HepG2 (cell line): ENCODE measurements at regions not wholly inside any gene's neighbourhood (a gene's known extent, or its start where the extent isn't known, plus 50 kb on each side); places are given as distances from the start of the nearest gene placed in this dataset.

ENCODE experiments used
- ATAC-seq: fragments of 200-7000 bp; cut with Tn5 transposase; 3 replicates; pipeline ENCODE4 v1.9.1; 2020; ENCODE audit warnings: mild to moderate bottlenecking, moderate library complexity
- BruUV-seq: library from RNA; stranded (reverse); fragments of 400-500 nt; replicated peaks from 2 replicates; lab custom pipeline; 2021; lab: Mats Ljungman, UMichigan
- CTCF ChIA-PET: fragments of 300-600 bp; formaldehyde crosslinking; extraction: SDS; loops from one replicate; lab custom pipeline; 2021; ENCODE audit warnings: low total read pairs, inconsistent platforms, low intra/inter-chr PET ratio; lab: Yijun Ruan, JAX
- POLR2A ChIA-PET: fragments of 350-600 bp; sonication (Branson Sonifier 250); formaldehyde crosslinking; loops from one replicate; lab custom pipeline; 2020; ENCODE audit warnings: antibody characterized with exemption, inconsistent platforms; lab: Yijun Ruan, JAX
- DNase-seq: peaks from one replicate; pipeline ENCODE4 v3.0.0-alpha.2; 2015; ENCODE audit warnings: low spot score
- FAIRE-seq: peaks from 3 replicates; lab custom pipeline; 2011; peaks lifted over from hg19 to GRCh38; lab: Jason Lieb, UNC
- H2AFZ ChIP-seq: one replicate; pipeline ENCODE4 v1.6.1; 2011; ENCODE audit warnings: low read length, inconsistent platforms
- H3K27ac ChIP-seq: fragments of 300-600 bp; 3 replicates; pipeline ENCODE4 v1.8.0; 2011; ENCODE audit warnings: mixed run types, mild to moderate bottlenecking, mixed read lengths, low read length, inconsistent platforms; ENCODE audit not compliant: insufficient read depth; ENCODE audit errors: extremely low read length
- H3K27me3 ChIP-seq, 2 experiments: fragments of 200-600 bp in 1 of 2; 2 replicates in 1 of 2; 3 replicates in 1 of 2; pipeline versions ENCODE4 v1.6.0 to v1.8.0; 2011; ENCODE audit warnings: low read length in 2 of 2, mild to moderate bottlenecking in 2 of 2, moderate library complexity in 2 of 2, inconsistent platforms in 1 of 2; ENCODE audit not compliant: insufficient read depth in 2 of 2, control insufficient read depth in 1 of 2
- H3K36me3 ChIP-seq, 2 experiments: fragments of 200-600 bp in 1 of 2; replicated peaks in 1 of 2; 2 replicates in 1 of 2; 3 replicates in 1 of 2; pipeline versions ENCODE4 v1.5.1 to v1.8.0; 2011; ENCODE audit warnings: low read length in 2 of 2, inconsistent platforms in 1 of 2; ENCODE audit not compliant: insufficient read depth in 2 of 2, control insufficient read depth in 1 of 2
- H3K4me1 ChIP-seq: 2 replicates; pipeline ENCODE4 v1.5.1; 2012; ENCODE audit warnings: low read length, inconsistent platforms; ENCODE audit not compliant: insufficient read depth
- H3K4me2 ChIP-seq: 2 replicates; pipeline ENCODE4 v1.6.0; 2011; ENCODE audit warnings: low read depth, low read length, inconsistent platforms
- H3K4me3 ChIP-seq, 3 experiments: fragments of 200-600 bp in 1 of 3; sonication (generic), shearing (Covaris generic) in 1 of 3; replicated peaks in 1 of 3; 2 replicates each; pipeline ENCODE4 v1.5.1; 2011 to 2016; ENCODE audit warnings: low read length in 3 of 3, inconsistent platforms in 2 of 3, low read depth in 2 of 3, mild to moderate bottlenecking in 2 of 3, control low read depth in 1 of 3, mixed read lengths in 1 of 3; ENCODE audit not compliant: insufficient read depth in 1 of 3
- H3K79me2 ChIP-seq: one replicate; pipeline ENCODE4 v1.6.1; 2011; ENCODE audit warnings: low read length, inconsistent platforms; ENCODE audit not compliant: insufficient read depth
- H3K9ac ChIP-seq: 2 replicates; pipeline ENCODE4 v1.6.0; 2011; ENCODE audit warnings: mild to moderate bottlenecking, low read depth, low read length, inconsistent platforms; ENCODE audit not compliant: insufficient read depth
- H3K9me3 ChIP-seq: 2 replicates; pipeline ENCODE4 v1.5.1; 2012; ENCODE audit warnings: mild to moderate bottlenecking, low read length
- H4K20me1 ChIP-seq: 2 replicates; pipeline ENCODE4 v1.6.0; 2011; ENCODE audit warnings: inconsistent platforms, mild to moderate bottlenecking, low read length, moderate library complexity; ENCODE audit not compliant: insufficient read depth
- EZH2 ChIP-seq: conservative IDR thresholded peaks from 2 replicates; pipeline ENCODE4 v1.6.1; 2012; ENCODE audit warnings: mild to moderate bottlenecking, low read depth, low read length, moderate library complexity
- HNRNPLL ChIP-seq: fragments of 200-400 bp; formaldehyde crosslinking; IDR thresholded peaks from 2 replicates; pipeline ENCODE4 v1.6.1; 2017; ENCODE audit warnings: mild to moderate bottlenecking, low read depth, low read length; ENCODE audit not compliant: poor library complexity, severe bottlenecking
- PHF20 ChIP-seq: sonication (generic); formaldehyde crosslinking; IDR thresholded peaks from 2 replicates; pipeline ENCODE4 v1.5.0; 2020; ENCODE audit warnings: mild to moderate bottlenecking, missing genetic modification reagents
- SALL1 ChIP-seq: sonication (generic); formaldehyde crosslinking; IDR thresholded peaks from 2 replicates; pipeline ENCODE4 v1.8.0; 2022; ENCODE audit warnings: mild to moderate bottlenecking, missing genetic modification reagents
- USF2 ChIP-seq, 2 experiments: sonication (generic) in 1 of 2; formaldehyde crosslinking in 1 of 2; IDR thresholded peaks; 2 replicates each; pipeline versions ENCODE4 v1.5.1 to v1.6.1; 2011 to 2020; ENCODE audit warnings: borderline replicate concordance in 1 of 2, low read depth in 1 of 2, low read length in 1 of 2, mild to moderate bottlenecking in 1 of 2, missing genetic modification reagents in 1 of 2, moderate library complexity in 1 of 2
- ZNF687 ChIP-seq: sonication (generic); formaldehyde crosslinking; IDR thresholded peaks from 2 replicates; pipeline ENCODE4 v1.5.1; 2020; ENCODE audit warnings: mild to moderate bottlenecking, missing genetic modification reagents, moderate library complexity
- WGBS: methylation state at CpG from one replicate; pipeline ENCODE4 v1.1.6; 2017; ENCODE audit warnings: low lambda C conversion rate; 5-methylcytosine and 5-hydroxymethylcytosine counted together
- in situ Hi-C: cut with HindIII; loops from 2 replicates; pipeline ENCODE4 v1.10.0; 2017; ENCODE audit warnings: low pct_unique_long_range_greater_than_20kb; ENCODE audit not compliant: extremely low pct_ligation_motif_present
- intact Hi-C: fragments of 100-400 bp; cut with micrococcal nuclease; formaldehyde crosslinking; loops from one replicate; pipeline ENCODE4 v1.10.0; 2022; ENCODE audit not compliant: unreplicated experiment

DNA sequence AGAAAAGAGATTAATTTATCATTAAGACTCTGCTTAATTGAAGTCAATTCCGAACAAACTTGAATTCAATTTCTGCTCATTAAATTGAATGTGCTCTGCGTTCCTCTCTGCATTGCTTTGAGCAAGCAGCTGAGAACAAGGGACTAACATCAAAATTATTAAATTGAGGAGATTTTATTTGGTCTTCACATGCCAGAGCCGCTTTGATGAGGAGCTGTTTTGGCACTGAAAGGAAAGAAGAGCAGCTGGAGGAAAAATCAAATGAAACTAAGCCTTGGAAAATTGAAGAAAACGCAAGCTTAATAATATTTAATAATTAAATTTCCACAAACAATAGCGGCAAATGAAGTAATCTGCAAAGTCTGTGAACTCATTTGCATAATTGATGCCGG lies 222.0 kb upstream of the PKN2 start (continued):
- TF ChIP-seq USF2 (IDR thresholded peaks at IDR 0.05; ENCODE audit: low read depth, low read length): no peak
- no peak for TF ChIP-seq USF2 (CRISPR knock-in tag; IDR thresholded peaks at IDR 0.05; ENCODE audit: borderline replicate concordance)

- WGBS: 44% methylated on average over 20 of the region's 69 CpGs
- TF ChIP-seq PHF20: no peak
- peak; percentile 58 for TF ChIP-seq HNRNPLL
- 0 out of 2 replicates have a peak, but pooled peaks have one; percentile 75 for TF ChIP-seq EZH2
- no peak for TF ChIP-seq SALL1 (CRISPR knock-in tag)
- TF ChIP-seq ZNF687 (CRISPR knock-in tag): peak; percentile 19; the same call in 1 of the 2 replicates
- TF ChIP-seq, all 625 proteins: peak for 3
- Histone ChIP-seq H2AFZ (no peak overlapping the region), H3K79me2 (no peaks in the 10 kb centered on the region), H3K27me3 (peaks cover 0 to 31% of the 10 kb centered on the region in 2 experiments; a peak in 2 of 5 replicates), H3K36me3 (no peaks in the 10 kb centered on the region), H3K27ac (no peak overlapping the region), H4K20me1 (no peaks in the 10 kb centered on the region), H3K9me3 (no peaks in the 10 kb centered on the region), H3K9ac (no peak overlapping the region), H3K4me1 (no peaks in the 10 kb centered on the region), H3K4me3 (peak overlapping the region in 1 of 3 experiments; percentile 46; a peak in 2 of 6 replicates), H3K4me2 (peak overlapping the region; percentile 58)
- ChIA-PET POLR2A (no interaction called here), CTCF (no interaction called here)
- no TSS peak for BruUV-seq
- ATAC-seq (peak; percentile 95), DNase-seq (no peak), FAIRE-seq (no peak)
- in situ Hi-C loops (no loop called here), intact Hi-C loops (no loop called here)
These were observed 221.4 kb upstream of the PKN2 start for GRCh38 chr1:88462488-88463261.
